ENCODE measurements at regions not wholly inside any gene's neighbourhood (a gene's known extent, or its start where the extent isn't known, plus 50 kb on each side); places are given as distances from the start of the nearest gene placed in this dataset.
"Not testable (repeated sequence)": the region's sequence is repeated elsewhere in the genome, so short reads cannot be mapped to it uniquely, and the experiment has no call there.

- in situ Hi-C loops (cut with HindIII; ENCODE audit: low pct_unique_long_range_greater_than_20kb, low sequenced_read_pairs), result no loop called here
- DNase-seq (ENCODE audit: low read depth, low spot score), result no peak
Measured at GRCh38 chr13:84130495-84131114, 248.3 kb upstream of the SLITRK1 start.

GRCh38 chr13:84129966-84130365 lies 247.7 kb upstream of the SLITRK1 start:
- no peak for DNase-seq (ENCODE audit: low read depth, low spot score)
- in situ Hi-C loops (cut with HindIII; ENCODE audit: low pct_unique_long_range_greater_than_20kb, low sequenced_read_pairs), result no loop called here

GRCh38 chr13:84127597-84128128 lies 245.4 kb upstream of the SLITRK1 start:
- in situ Hi-C loops (cut with HindIII; ENCODE audit: low pct_unique_long_range_greater_than_20kb, low sequenced_read_pairs), result no loop called here
- no peak for DNase-seq (ENCODE audit: low read depth, low spot score)

- in situ Hi-C loops (cut with HindIII; ENCODE audit: low pct_unique_long_range_greater_than_20kb, low sequenced_read_pairs), result no loop called here
- DNase-seq (ENCODE audit: low read depth, low spot score), result no peak
Measured at GRCh38 chr13:84126671-84127171, 244.4 kb upstream of the SLITRK1 start.

- in situ Hi-C loops (cut with HindIII; ENCODE audit: low pct_unique_long_range_greater_than_20kb, low sequenced_read_pairs), result no loop called here
- DNase-seq (ENCODE audit: low read depth, low spot score), result no peak
Measured at GRCh38 chr13:84121456-84121855, 239.2 kb upstream of the SLITRK1 start.

GRCh38 chr13:84118839-84119409 lies 236.7 kb upstream of the SLITRK1 start:
- in situ Hi-C loops (cut with HindIII; ENCODE audit: low pct_unique_long_range_greater_than_20kb, low sequenced_read_pairs), result no loop called here

GRCh38 chr13:84098273-84098672 lies 216.0 kb upstream of the SLITRK1 start:
- DNase-seq (ENCODE audit: low read depth, low spot score), result no peak
- in situ Hi-C loops (cut with HindIII; ENCODE audit: low pct_unique_long_range_greater_than_20kb, low sequenced_read_pairs), result no loop called here

More at GRCh38 chr13:84118839-84119409, 236.7 kb upstream of the SLITRK1 start:
- DNase-seq (ENCODE audit: low read depth, low spot score), result no peak

GRCh38 chr13:84097148-84097547 lies 214.9 kb upstream of the SLITRK1 start:
- in situ Hi-C loops (cut with HindIII; ENCODE audit: low pct_unique_long_range_greater_than_20kb, low sequenced_read_pairs), result no loop called here
- no peak for DNase-seq (ENCODE audit: low read depth, low spot score)

GRCh38 chr13:84096216-84096615 lies 213.9 kb upstream of the SLITRK1 start:
- in situ Hi-C loops (cut with HindIII; ENCODE audit: low pct_unique_long_range_greater_than_20kb, low sequenced_read_pairs), result no loop called here
- no peak for DNase-seq (ENCODE audit: low read depth, low spot score)

GRCh38 chr13:84088996-84089395 lies 206.7 kb upstream of the SLITRK1 start:
- in situ Hi-C loops (cut with HindIII; ENCODE audit: low pct_unique_long_range_greater_than_20kb, low sequenced_read_pairs), result no loop called here
- no peak for DNase-seq (ENCODE audit: low read depth, low spot score)

- no peak for DNase-seq (ENCODE audit: low read depth, low spot score)
- in situ Hi-C loops (cut with HindIII; ENCODE audit: low pct_unique_long_range_greater_than_20kb, low sequenced_read_pairs), result no loop called here
Measured at GRCh38 chr13:84086847-84087162, 204.5 kb upstream of the SLITRK1 start.

GRCh38 chr13:84086098-84086846 lies 204.0 kb upstream of the SLITRK1 start:
- in situ Hi-C loops (cut with HindIII; ENCODE audit: low pct_unique_long_range_greater_than_20kb, low sequenced_read_pairs); DNase-seq (ENCODE audit: low read depth, low spot score): not testable (repeated sequence)

- in situ Hi-C loops (cut with HindIII; ENCODE audit: low pct_unique_long_range_greater_than_20kb, low sequenced_read_pairs), result no loop called here
- DNase-seq (ENCODE audit: low read depth, low spot score), result no peak
Measured at GRCh38 chr13:84082462-84082861, 200.2 kb upstream of the SLITRK1 start.

GRCh38 chr13:84080748-84081530 lies 198.7 kb upstream of the SLITRK1 start:
- DNase-seq (ENCODE audit: low read depth, low spot score), result no peak
- in situ Hi-C loops (cut with HindIII; ENCODE audit: low pct_unique_long_range_greater_than_20kb, low sequenced_read_pairs), result no loop called here

GRCh38 chr13:84077271-84077670 lies 195.0 kb upstream of the SLITRK1 start:
- in situ Hi-C loops (cut with HindIII; ENCODE audit: low pct_unique_long_range_greater_than_20kb, low sequenced_read_pairs), result no loop called here
- no peak for DNase-seq (ENCODE audit: low read depth, low spot score)

- no peak for DNase-seq (ENCODE audit: low read depth, low spot score)
- in situ Hi-C loops (cut with HindIII; ENCODE audit: low pct_unique_long_range_greater_than_20kb, low sequenced_read_pairs), result no loop called here
Measured at GRCh38 chr13:84076280-84076679, 194.0 kb upstream of the SLITRK1 start.

- DNase-seq (ENCODE audit: low read depth, low spot score), result no peak
- in situ Hi-C loops (cut with HindIII; ENCODE audit: low pct_unique_long_range_greater_than_20kb, low sequenced_read_pairs), result no loop called here
Measured at GRCh38 chr13:84050536-84050935, 168.3 kb upstream of the SLITRK1 start.

Measured in SK-MEL-5 (cell line).